ENCODE measurements at regions not wholly inside any gene's neighbourhood (a gene's known extent, or its start where the extent isn't known, plus 50 kb on each side); places are given as distances from the start of the nearest gene placed in this dataset.

GRCh38 chr20:56932575-56933330 lies 303.6 kb downstream of the TFAP2C start:
- DNase-seq, result no peak

- no peak for DNase-seq
Observed at GRCh38 chr20:56933331-56933698, 304.2 kb downstream of the TFAP2C start.

DNA sequence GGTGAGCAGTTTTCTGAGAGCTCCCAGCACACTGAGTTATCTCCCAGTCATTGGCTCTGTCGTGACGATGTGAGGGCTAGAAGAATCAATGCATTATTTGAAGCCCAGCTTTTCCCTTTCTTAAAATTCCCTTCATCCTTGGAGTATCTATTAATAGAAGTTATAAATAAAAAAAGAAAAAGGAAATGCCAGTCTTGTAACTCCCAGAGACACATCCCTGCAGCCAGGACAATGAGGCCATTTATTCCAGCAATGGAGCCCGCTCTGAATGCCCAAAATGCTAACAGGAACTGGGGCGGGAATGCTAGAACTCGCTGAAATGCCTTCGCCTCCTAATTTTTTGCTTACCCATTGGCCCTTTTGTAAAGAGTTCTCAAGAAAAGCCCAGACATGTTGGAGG lies 305.8 kb downstream of the TFAP2C start:
- no peak for DNase-seq

DNA sequence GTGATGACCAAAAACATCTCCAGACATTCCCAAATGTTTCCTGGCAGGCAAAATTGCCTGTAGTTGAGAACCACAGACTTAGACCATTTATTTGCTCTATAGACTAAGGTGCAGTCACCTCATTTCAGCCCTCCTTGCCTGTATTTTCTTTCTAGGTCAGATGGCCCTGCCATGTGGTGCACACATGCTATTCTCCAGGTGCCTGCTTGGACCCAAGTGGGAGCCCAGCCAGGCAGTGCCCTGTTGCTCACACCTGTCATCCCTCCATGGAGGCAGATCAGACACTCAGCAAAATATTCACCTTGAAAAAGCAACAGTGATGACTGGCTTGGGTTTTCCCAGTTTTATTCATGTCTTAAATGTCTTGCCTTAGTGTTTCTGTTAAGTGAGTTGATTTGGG lies 311.4 kb downstream of the TFAP2C start:
- no peak for DNase-seq

GRCh38 chr20:56941101-56941686 lies 312.1 kb downstream of the TFAP2C start:
- DNase-seq, result no peak

GRCh38 chr20:56943946-56944945 lies 315.1 kb downstream of the TFAP2C start:
- DNase-seq, result no peak

DNA sequence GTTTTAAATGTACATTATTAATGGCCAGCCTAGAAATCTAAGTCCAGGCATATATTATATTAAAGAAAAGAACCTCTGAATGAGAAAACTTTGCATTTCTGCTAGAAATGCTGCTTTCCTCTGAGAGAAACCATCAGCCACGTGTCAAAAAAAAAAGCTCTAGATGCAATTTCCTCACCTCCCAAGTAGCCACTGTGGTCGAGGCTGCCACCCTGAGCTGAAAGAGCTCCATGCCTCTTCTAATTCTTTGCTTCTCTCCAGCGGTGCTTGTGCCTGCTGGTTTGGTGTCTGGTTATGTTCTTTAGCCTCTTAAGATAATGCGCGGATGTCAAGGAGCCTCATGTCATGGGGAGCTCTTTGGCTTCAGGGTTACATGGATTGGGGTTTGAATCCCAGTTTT lies 316.0 kb downstream of the TFAP2C start:
- no peak for DNase-seq

GRCh38 chr20:56945901-56946300 lies 316.8 kb downstream of the TFAP2C start:
- DNase-seq, result no peak

- DNase-seq, result no peak
Observed at GRCh38 chr20:56949318-56949717, 317.1 kb downstream of the BMP7 start.

DNA sequence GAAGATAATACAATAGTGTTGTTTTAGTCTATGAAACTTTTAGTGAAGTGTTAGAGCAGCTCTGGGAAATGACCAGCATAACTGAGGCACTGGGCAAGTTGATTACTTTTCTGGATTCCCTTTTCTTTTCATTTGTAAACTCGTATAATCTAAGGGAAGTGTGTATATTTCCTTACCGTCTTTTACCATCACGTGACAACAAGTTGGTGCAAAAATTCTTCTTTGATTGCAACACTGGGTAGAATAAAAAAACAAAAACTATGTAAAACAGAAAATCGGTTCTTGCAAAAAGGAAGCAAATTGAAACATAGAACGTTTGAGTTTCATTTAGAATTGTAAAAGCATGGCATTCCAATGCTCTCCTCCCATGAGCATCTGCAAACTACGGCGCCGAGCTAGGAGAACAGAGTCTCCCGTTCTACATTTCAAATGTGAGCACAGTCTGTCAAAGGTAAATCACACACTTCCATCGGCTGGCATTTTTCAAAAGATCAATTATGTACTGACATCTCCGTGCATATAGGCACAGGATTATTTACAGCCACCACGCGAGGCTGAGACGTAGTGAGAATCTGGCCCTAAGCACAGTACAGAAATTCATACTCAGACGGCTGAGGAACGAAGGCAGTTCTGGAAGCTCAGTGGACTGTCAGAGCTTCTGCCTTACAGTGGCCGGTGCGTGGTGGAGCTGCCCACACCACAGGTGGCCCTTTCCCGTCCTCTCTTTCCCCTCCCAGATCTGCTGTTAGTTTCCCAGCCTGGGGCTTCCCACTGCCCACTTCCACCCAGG lies 314.0 kb downstream of the BMP7 start:
- DNase-seq, result no peak

- DNase-seq, result no peak
Observed at GRCh38 chr20:56953048-56953586, 313.3 kb downstream of the BMP7 start.

DNA sequence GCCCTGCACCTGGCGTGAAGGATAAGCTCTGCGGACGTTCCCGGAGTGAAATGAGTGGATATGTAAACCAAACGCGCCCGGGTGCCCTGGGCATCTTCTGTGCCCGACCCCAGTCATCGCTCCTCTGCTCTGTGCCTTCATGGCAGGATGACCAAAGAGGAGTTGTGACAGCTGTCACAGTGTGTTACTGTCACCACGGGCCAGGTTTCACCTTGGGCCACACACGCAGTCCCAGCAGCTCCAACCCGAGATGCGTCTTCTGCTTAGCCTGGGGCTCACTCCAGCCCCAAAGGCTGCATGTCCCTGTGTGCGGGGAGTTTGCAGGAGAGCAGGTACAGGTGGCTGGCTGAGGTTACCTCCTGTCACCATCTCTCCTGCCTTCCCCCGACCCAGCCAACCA lies 311.6 kb downstream of the BMP7 start:
- DNase-seq, result no peak

DNA sequence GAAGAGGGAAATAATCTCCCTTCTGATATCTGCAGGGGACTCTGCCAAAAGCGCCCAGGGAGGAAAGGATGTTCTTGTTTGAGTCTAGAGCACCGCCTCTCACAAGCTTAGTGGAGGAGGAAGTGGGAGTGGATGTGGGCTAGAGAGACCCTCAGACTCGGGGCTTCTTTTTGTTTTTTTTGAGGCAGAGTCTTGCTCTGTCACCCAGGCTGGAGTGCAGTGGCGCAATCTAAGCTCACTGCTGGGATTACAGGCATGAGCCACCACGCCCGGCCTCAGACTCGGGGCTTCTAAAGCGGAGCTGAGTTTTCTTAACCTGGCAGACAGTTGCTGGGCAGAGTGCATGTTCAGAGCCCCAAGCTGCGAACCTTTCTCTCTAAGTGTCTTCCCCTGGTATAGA lies 310.8 kb downstream of the BMP7 start:
- DNase-seq, result no peak

- no peak for DNase-seq
Observed at GRCh38 chr20:56956534-56956933, 309.9 kb downstream of the BMP7 start.

DNA sequence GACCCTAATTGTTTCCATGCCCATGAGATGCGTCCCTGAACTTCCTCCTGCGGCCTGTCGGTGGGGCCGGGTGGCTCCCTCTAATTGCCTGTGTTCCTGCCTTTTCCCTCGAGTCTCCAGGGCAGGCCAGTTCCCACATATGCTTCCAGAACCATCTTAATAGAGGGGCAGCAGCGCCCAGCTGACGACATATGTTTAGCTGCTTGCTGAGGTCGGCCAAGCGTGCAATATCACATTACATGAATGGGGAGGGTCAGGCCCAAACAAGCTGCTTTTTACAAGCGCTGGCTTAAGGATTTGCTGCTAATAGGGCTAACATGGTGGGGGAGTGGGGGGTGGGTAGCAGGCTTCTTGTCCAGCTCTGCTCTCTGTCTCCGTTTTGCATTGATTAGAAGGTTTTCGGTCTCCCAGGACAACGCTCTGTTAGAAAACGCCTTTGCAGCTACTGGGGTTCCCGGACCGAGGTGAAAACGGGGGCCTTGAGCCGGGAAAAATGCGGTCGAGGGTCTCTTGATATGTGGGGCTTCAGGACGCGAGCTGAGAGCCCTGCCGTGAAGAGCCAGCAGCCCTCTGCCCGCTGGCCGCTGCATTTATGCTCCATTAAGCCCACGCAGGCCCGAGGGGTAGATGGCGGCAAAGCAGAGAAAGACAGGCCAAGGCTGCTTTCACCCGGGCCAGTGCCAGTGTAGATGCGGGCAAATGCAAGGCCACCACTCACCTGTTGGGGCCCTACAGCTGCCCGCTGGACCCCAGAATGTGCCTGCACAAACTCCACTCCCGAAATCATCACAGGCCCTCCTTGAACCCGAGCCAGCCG lies 308.5 kb downstream of the BMP7 start:
- DNase-seq, result no peak

GRCh38 chr20:56964901-56965300 lies 301.5 kb downstream of the BMP7 start:
- no peak for DNase-seq

- no peak for DNase-seq
Observed at GRCh38 chr20:56967916-56968315, 298.5 kb downstream of the BMP7 start.

- DNase-seq, result no peak
Observed at GRCh38 chr20:56968376-56969048, 297.9 kb downstream of the BMP7 start.

DNA sequence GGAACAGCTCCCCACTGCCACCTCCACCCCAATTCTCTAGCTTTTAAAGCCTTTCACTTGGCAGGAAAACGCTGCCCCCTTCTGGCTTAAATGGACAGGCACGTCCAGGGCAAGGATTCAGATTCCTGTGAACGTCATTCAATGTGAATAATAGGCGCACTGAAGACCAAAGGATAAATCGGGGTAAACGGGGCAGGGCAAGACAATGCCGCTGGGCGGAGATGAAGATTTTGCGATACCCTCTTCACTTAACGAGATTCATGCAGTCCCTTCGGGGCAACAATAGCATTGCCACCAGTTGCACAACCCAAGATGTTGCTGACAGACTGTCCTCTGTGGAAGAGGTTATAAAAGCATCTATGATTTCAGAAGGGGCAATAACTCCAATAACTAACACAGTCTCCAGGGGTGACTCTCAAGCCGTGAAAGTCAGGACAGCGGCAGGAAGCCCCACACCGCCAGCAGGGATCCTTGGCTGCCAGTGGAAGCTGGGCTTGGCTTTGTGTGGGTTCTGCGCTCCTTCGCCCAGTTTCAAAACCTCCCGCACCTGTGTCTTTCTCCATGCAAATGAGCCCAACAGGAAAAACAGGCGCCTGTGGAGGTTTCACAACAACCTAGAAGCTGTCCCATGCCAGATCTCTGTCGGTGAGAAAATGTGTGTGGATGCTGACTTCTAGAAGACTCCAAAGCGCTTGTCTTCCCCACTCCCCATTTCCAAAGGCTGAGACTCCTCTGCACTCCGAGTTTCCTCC lies 291.8 kb downstream of the BMP7 start:
- DNase-seq, result peak; percentile 23

DNA sequence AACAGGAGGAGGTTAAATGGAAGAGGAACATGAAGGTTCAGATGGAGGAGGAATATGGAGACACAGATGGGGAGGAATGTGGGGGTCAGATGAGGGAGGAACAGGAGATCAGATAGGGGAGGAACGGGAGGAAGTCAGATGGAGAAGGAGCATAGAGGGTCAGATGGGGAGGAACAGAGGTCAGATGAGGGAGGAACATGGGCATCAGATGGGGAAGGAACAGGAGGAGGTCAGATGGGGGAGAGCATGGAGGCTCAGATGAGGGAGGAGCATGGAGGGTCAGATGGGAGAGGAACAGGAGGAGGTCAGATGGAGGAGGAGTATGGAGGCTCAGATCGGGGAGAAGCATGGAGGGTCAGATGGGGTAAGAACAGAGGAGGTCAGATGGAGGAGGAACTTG lies 290.6 kb downstream of the BMP7 start:
- no peak for DNase-seq
